PC-3 (cell line): ENCODE measurements at regions not wholly inside any gene's neighbourhood (a gene's known extent, or its start where the extent isn't known, plus 50 kb on each side); places are given as distances from the start of the nearest gene placed in this dataset.

Experiments
- CTCF ChIP-seq: fragments of 300-600 bp; sonication (generic); conservative IDR thresholded peaks from 2 replicates; pipeline ENCODE4 v1.5.1; 2017; ENCODE audit warnings: antibody characterized with exemption, low read depth, mild to moderate bottlenecking, low read length
- EZH2 ChIP-seq: fragments of 300-600 bp; sonication (generic); IDR thresholded peaks from one replicate; pipeline ENCODE4 v1.6.1; 2017; ENCODE audit warnings: antibody characterized with exemption, mild to moderate bottlenecking, low read length; ENCODE audit not compliant: unreplicated experiment
- EZH2phosphoT487 ChIP-seq: fragments of 300-600 bp; sonication (generic); IDR thresholded peaks from 2 replicates; pipeline ENCODE4 v1.6.1; 2018; ENCODE audit warnings: mild to moderate bottlenecking, antibody characterized with exemption, low read length, borderline replicate concordance

- no peak for TF ChIP-seq CTCF
- no peak for TF ChIP-seq EZH2
- TF ChIP-seq EZH2phosphoT487, result no peak
Observed at GRCh38 chr18:67731851-67732250, 215.3 kb upstream of the DSEL start.
